Hepatocyte (in vitro differentiated cells): ENCODE measurements at regions not wholly inside any gene's neighbourhood (a gene's known extent, or its start where the extent isn't known, plus 50 kb on each side); places are given as distances from the start of the nearest gene placed in this dataset.

Experiments used
- EZH2 ChIP-seq: fragments of 200-600 bp; sonication (generic); IDR thresholded peaks from 2 replicates; pipeline ENCODE4 v1.6.1; 2016; ENCODE audit warnings: antibody characterized with exemption, mild to moderate bottlenecking, borderline replicate concordance
- EZH2phosphoT487 ChIP-seq: fragments of 200-600 bp; sonication (generic); IDR thresholded peaks from one replicate; pipeline ENCODE4 v1.6.1; 2018; ENCODE audit warnings: antibody characterized with exemption, mild to moderate bottlenecking, low read depth, moderate library complexity; ENCODE audit not compliant: unreplicated experiment, severe bottlenecking
- TF ChIP-seq, protein P1 (sequence below): fragments of 200-600 bp; sonication (generic); IDR thresholded peaks from 2 replicates; pipeline ENCODE4 v1.5.1; 2016; ENCODE audit warnings: antibody characterized with exemption, mild to moderate bottlenecking; ENCODE audit not compliant: poor library complexity

DNA sequence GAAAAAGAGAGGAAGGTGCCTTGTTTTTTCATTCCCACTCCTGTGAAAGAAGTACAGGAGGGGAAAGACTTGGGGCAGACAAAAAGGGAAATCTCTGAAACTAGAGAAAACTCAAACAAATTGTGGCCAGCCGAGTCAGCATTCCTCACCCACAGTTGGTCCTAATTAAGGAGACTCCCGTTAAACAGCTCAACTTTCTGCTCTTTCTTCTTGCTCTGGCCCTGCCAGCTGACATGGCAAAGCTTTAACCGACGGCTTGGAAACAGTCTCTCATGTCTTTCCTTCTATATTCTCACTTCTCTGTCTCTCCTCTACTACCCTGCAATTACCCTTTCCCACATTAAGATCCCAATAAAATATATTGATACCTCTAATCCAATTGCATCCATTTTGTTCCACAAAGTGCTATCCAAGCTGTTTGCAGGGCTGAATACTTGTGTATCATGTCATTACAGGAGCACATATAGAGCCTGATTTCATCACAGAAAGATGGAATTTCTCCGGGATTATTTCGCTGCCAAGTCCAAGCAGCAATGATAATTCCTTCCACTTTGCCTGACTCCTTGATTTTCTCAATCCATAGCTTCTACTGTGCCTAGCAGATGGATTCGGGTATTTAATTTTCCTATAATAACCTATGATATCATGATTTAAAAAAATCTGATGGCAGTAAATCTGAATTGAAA lies 65.4 kb upstream of the IPO9 start:
- TF ChIP-seq EZH2 (no peak), EZH2phosphoT487 (no peak)
- TF ChIP-seq, protein P1, sequence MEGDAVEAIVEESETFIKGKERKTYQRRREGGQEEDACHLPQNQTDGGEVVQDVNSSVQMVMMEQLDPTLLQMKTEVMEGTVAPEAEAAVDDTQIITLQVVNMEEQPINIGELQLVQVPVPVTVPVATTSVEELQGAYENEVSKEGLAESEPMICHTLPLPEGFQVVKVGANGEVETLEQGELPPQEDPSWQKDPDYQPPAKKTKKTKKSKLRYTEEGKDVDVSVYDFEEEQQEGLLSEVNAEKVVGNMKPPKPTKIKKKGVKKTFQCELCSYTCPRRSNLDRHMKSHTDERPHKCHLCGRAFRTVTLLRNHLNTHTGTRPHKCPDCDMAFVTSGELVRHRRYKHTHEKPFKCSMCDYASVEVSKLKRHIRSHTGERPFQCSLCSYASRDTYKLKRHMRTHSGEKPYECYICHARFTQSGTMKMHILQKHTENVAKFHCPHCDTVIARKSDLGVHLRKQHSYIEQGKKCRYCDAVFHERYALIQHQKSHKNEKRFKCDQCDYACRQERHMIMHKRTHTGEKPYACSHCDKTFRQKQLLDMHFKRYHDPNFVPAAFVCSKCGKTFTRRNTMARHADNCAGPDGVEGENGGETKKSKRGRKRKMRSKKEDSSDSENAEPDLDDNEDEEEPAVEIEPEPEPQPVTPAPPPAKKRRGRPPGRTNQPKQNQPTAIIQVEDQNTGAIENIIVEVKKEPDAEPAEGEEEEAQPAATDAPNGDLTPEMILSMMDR: no peak
